ENCODE measurements at regions not wholly inside any gene's neighbourhood (a gene's known extent, or its start where the extent isn't known, plus 50 kb on each side); places are given as distances from the start of the nearest gene placed in this dataset.

DNA sequence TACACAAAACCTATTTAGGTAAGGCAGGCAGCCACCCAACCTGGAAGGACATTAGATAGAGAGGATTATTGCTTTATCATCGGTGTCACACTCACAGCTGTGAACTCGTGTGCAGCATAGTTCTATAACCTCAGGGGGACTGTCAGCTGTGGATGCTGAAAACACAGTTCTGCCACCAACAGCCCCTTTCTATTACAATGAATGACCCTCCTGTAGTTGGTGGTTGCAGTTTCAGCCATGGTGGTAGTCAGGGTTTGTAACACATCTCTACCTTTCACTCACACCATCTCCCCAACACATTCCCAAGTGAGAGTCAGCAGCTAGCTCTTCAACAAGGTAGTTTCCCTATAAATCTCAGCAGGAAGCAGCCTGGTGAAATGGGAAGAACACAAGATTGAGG lies 136.8 kb downstream of the ZC3H11B start:
- TF ChIP-seq POLR2A (IDR thresholded peaks at IDR 0.05), result no peak
- TF ChIP-seq, protein P1, sequence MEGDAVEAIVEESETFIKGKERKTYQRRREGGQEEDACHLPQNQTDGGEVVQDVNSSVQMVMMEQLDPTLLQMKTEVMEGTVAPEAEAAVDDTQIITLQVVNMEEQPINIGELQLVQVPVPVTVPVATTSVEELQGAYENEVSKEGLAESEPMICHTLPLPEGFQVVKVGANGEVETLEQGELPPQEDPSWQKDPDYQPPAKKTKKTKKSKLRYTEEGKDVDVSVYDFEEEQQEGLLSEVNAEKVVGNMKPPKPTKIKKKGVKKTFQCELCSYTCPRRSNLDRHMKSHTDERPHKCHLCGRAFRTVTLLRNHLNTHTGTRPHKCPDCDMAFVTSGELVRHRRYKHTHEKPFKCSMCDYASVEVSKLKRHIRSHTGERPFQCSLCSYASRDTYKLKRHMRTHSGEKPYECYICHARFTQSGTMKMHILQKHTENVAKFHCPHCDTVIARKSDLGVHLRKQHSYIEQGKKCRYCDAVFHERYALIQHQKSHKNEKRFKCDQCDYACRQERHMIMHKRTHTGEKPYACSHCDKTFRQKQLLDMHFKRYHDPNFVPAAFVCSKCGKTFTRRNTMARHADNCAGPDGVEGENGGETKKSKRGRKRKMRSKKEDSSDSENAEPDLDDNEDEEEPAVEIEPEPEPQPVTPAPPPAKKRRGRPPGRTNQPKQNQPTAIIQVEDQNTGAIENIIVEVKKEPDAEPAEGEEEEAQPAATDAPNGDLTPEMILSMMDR (IDR thresholded peaks at IDR 0.05), result no peak

Measured in adrenal gland (tissue), 5 donors.